GM23248 (cell line): ENCODE measurements at regions not wholly inside any gene's neighbourhood (a gene's known extent, or its start where the extent isn't known, plus 50 kb on each side); places are given as distances from the start of the nearest gene placed in this dataset.

Experiments
- DNase-seq: peaks from one replicate; pipeline ENCODE4 v3.0.0-alpha.2; 2015
- H2AFZ ChIP-seq: fragments of 200-600 bp; sonication (generic); 2 replicates; pipeline ENCODE4 v1.6.1; 2016; ENCODE audit warnings: antibody characterized with exemption
- H3F3A ChIP-seq: fragments of 200-600 bp; sonication (generic); 2 replicates; pipeline ENCODE4 v1.6.1; 2016; ENCODE audit warnings: mild to moderate bottlenecking, antibody characterized with exemption, mixed run types; ENCODE audit not compliant: insufficient read depth
- H3K27ac ChIP-seq: fragments of 200-600 bp; sonication (generic); 2 replicates; pipeline ENCODE4 v1.5.1; 2016; ENCODE audit warnings: mild to moderate bottlenecking
- H3K27me3 ChIP-seq: fragments of 200-600 bp; sonication (generic); replicated peaks from 2 replicates; pipeline ENCODE4 v1.6.1; 2016; ENCODE audit warnings: mild to moderate bottlenecking; ENCODE audit not compliant: insufficient read depth
- H3K36me3 ChIP-seq: fragments of 200-600 bp; sonication (generic); 2 replicates; pipeline ENCODE4 v1.6.1; 2016; ENCODE audit warnings: low read depth, mild to moderate bottlenecking
- H3K4me1 ChIP-seq: fragments of 200-600 bp; sonication (generic); 2 replicates; pipeline ENCODE4 v1.6.1; 2016; ENCODE audit warnings: mild to moderate bottlenecking; ENCODE audit not compliant: insufficient read depth
- H3K4me2 ChIP-seq: fragments of 200-600 bp; sonication (generic); one replicate; pipeline ENCODE4 v1.6.1; 2016; ENCODE audit warnings: mild to moderate bottlenecking; ENCODE audit not compliant: unreplicated experiment
- H3K4me3 ChIP-seq: fragments of 200-600 bp; sonication (generic); 2 replicates; pipeline ENCODE4 v1.5.1; 2016; ENCODE audit warnings: mild to moderate bottlenecking
- H3K79me2 ChIP-seq: fragments of 200-600 bp; sonication (generic); 2 replicates; pipeline ENCODE4 v1.6.1; 2016; ENCODE audit warnings: mild to moderate bottlenecking; ENCODE audit not compliant: insufficient read depth
- H3K9ac ChIP-seq: fragments of 200-600 bp; sonication (generic); 2 replicates; pipeline ENCODE4 v1.6.1; 2016; ENCODE audit warnings: mild to moderate bottlenecking
- H3K9me2 ChIP-seq: fragments of 200-600 bp; sonication (generic); 2 replicates; pipeline ENCODE4 v1.6.1; 2016; ENCODE audit warnings: mixed run types, mild to moderate bottlenecking, moderate library complexity; ENCODE audit not compliant: insufficient read depth
- H3K9me3 ChIP-seq: fragments of 200-600 bp; sonication (generic); one replicate; pipeline ENCODE4 v1.6.1; 2017; ENCODE audit warnings: low read depth
- H4K20me1 ChIP-seq: fragments of 200-600 bp; sonication (generic); 2 replicates; pipeline ENCODE4 v1.6.0; 2016; ENCODE audit not compliant: insufficient read depth
- EZH2 ChIP-seq: fragments of 200-600 bp; sonication (generic); IDR thresholded peaks from 2 replicates; pipeline ENCODE4 v1.6.1; 2018; ENCODE audit warnings: antibody characterized with exemption, mild to moderate bottlenecking; ENCODE audit not compliant: insufficient read depth, poor library complexity, severe bottlenecking
- EZH2phosphoT487 ChIP-seq: fragments of 200-600 bp; sonication (generic); IDR thresholded peaks from 2 replicates; pipeline ENCODE4 v1.6.1; 2018; ENCODE audit warnings: antibody characterized with exemption, moderate library complexity, mild to moderate bottlenecking, low read depth; ENCODE audit not compliant: insufficient read depth
- WGBS, 2 experiments: methylation state at CpG; one replicate each; pipeline ENCODE4 v1.1.6; 2015 to 2017; ENCODE audit warnings: low lambda C conversion rate in 2 of 2, low coverage in 1 of 2; ENCODE audit errors: missing lambda C conversion rate in 2 of 2; 5-methylcytosine and 5-hydroxymethylcytosine counted together
- in situ Hi-C: fragments of 300-500 bp; cut with MboI; formaldehyde crosslinking; loops from 2 replicates; pipeline ENCODE4 v1.15.0; 2020

- no peaks in the 10 kb centered on the region for H3K27me3 ChIP-seq
- in situ Hi-C loops: loop anchor here (10.0 kb wide), 1 partner anchor 49 kb away; no protein-coding TSS in a partner anchor
- H3K9ac ChIP-seq: no peak overlapping the region
- no peaks in the 10 kb centered on the region for H3K9me2 ChIP-seq
- no peak overlapping the region for H3K27ac ChIP-seq
- no peak for TF ChIP-seq EZH2
- TF ChIP-seq EZH2phosphoT487: no peak
- no peak overlapping the region for H2AFZ ChIP-seq
- no peaks in the 10 kb centered on the region for H3K9me3 ChIP-seq
- WGBS, 2 experiments: 25 to 45% methylated on average over 3 of the region's 3 CpGs
- no peaks in the 10 kb centered on the region for H3F3A ChIP-seq
- no peak for DNase-seq
- H3K4me2 ChIP-seq: no peak overlapping the region
- H3K4me3 ChIP-seq: no peak overlapping the region
- H4K20me1 ChIP-seq: no peaks in the 10 kb centered on the region
- H3K4me1 ChIP-seq: no peaks in the 10 kb centered on the region
- H3K36me3 ChIP-seq: no peaks in the 10 kb centered on the region
- no peaks in the 10 kb centered on the region for H3K79me2 ChIP-seq
Observed at GRCh38 chr17:52395308-52395707, 236.8 kb upstream of the CA10 start.

GRCh38 chr17:52390422-52390821, 231.9 kb upstream of the CA10 start:
- H4K20me1 ChIP-seq: no peaks in the 10 kb centered on the region

GRCh38 chr17:52389632-52390031, 231.1 kb upstream of the CA10 start:
- Histone ChIP-seq H3K27ac (no peak overlapping the region), H4K20me1 (no peaks in the 10 kb centered on the region), H3K27me3 (no peaks in the 10 kb centered on the region), H3K9me3 (no peaks in the 10 kb centered on the region), H3K9me2 (no peaks in the 10 kb centered on the region), H3K4me1 (no peaks in the 10 kb centered on the region), H3K9ac (no peak overlapping the region), H3K4me3 (no peak overlapping the region), H3K4me2 (no peak overlapping the region), H2AFZ (no peak overlapping the region), H3F3A (no peaks in the 10 kb centered on the region), H3K36me3 (no peaks in the 10 kb centered on the region), H3K79me2 (no peaks in the 10 kb centered on the region)
- DNase-seq: no peak
- in situ Hi-C loops: loop anchor here (10.0 kb wide), 1 partner anchor 55 kb away; no protein-coding TSS in a partner anchor
- 36 to 43% methylated on average over 4 of the region's 4 CpGs for WGBS, 2 experiments
- TF ChIP-seq EZH2: no peak

More at GRCh38 chr17:52390422-52390821, 231.9 kb upstream of the CA10 start:
- no peaks in the 10 kb centered on the region for H3K4me1 ChIP-seq
- H3K79me2 ChIP-seq: no peaks in the 10 kb centered on the region
- no peaks in the 10 kb centered on the region for H3F3A ChIP-seq
- H3K9me3 ChIP-seq: no peaks in the 10 kb centered on the region
- no peak for DNase-seq
- H2AFZ ChIP-seq: no peak overlapping the region
- no peak overlapping the region for H3K9ac ChIP-seq
- no peak overlapping the region for H3K27ac ChIP-seq
- TF ChIP-seq EZH2: no peak
- TF ChIP-seq EZH2phosphoT487: no peak
- no peaks in the 10 kb centered on the region for H3K36me3 ChIP-seq
- H3K4me2 ChIP-seq: no peak overlapping the region
- 30 to 52% methylated on average over 1 of the region's 1 CpG for WGBS, 2 experiments
- H3K9me2 ChIP-seq: no peaks in the 10 kb centered on the region
- in situ Hi-C loops: loop anchor here (10.0 kb wide), 1 partner anchor 54 kb away; no protein-coding TSS in a partner anchor
- no peak overlapping the region for H3K4me3 ChIP-seq
- H3K27me3 ChIP-seq: no peaks in the 10 kb centered on the region

GRCh38 chr17:52388941-52389340, 230.4 kb upstream of the CA10 start:
- Histone ChIP-seq H3K9me3 (no peaks in the 10 kb centered on the region), H3F3A (no peaks in the 10 kb centered on the region), H2AFZ (no peak overlapping the region), H3K27ac (no peak overlapping the region), H3K9me2 (no peaks in the 10 kb centered on the region), H3K9ac (no peak overlapping the region), H3K27me3 (no peaks in the 10 kb centered on the region), H4K20me1 (no peaks in the 10 kb centered on the region), H3K4me1 (no peaks in the 10 kb centered on the region), H3K79me2 (no peaks in the 10 kb centered on the region), H3K4me3 (no peak overlapping the region), H3K36me3 (no peaks in the 10 kb centered on the region), H3K4me2 (no peak overlapping the region)
- 0% methylated on average over 1 of the region's 1 CpG for WGBS, 2 experiments
- in situ Hi-C loops: no loop called here
- no peak for TF ChIP-seq EZH2phosphoT487
- TF ChIP-seq EZH2: no peak
- no peak for DNase-seq

GRCh38 chr17:52384695-52385094, 226.2 kb upstream of the CA10 start:
- Histone ChIP-seq H3K9ac (no peak overlapping the region), H3K4me1 (no peaks in the 10 kb centered on the region), H3K4me3 (no peak overlapping the region), H4K20me1 (no peaks in the 10 kb centered on the region), H3K9me3 (no peaks in the 10 kb centered on the region), H3K27ac (no peak overlapping the region), H3K4me2 (no peak overlapping the region), H3K36me3 (no peaks in the 10 kb centered on the region), H3K79me2 (no peaks in the 10 kb centered on the region), H3F3A (no peaks in the 10 kb centered on the region), H2AFZ (no peak overlapping the region), H3K9me2 (no peaks in the 10 kb centered on the region), H3K27me3 (no peaks in the 10 kb centered on the region)
- DNase-seq: no peak
- WGBS, 2 experiments: 30 to 35% methylated on average over 5 of the region's 5 CpGs
- in situ Hi-C loops: no loop called here
- no peak for TF ChIP-seq EZH2phosphoT487
- no peak for TF ChIP-seq EZH2
